MCF 10A (cell line): ENCODE measurements at regions not wholly inside any gene's neighbourhood (a gene's known extent, or its start where the extent isn't known, plus 50 kb on each side); places are given as distances from the start of the nearest gene placed in this dataset.

Experiments used
- BruUV-seq: library from RNA; stranded (reverse); fragments of 400-500 nt; replicated peaks from 2 replicates; lab custom pipeline; 2021; lab: Mats Ljungman, UMichigan
- CTCF ChIA-PET: fragments of 300-600 bp; sonication (Branson Sonifier 250); formaldehyde crosslinking; extraction: SDS; loops from one replicate; lab custom pipeline; 2021; ENCODE audit warnings: antibody characterized with exemption, inconsistent platforms; lab: Yijun Ruan, JAX
- POLR2A ChIA-PET: fragments of 300-600, 350-650 bp; sonication (Branson Sonifier 250); formaldehyde crosslinking; extraction: SDS; loops from one replicate; lab custom pipeline; 2020; ENCODE audit warnings: antibody characterized with exemption, inconsistent platforms; lab: Yijun Ruan, JAX
- DNase-seq: peaks from one replicate; pipeline ENCODE4 v3.0.0-alpha.2; 2018; ENCODE audit not compliant: unreplicated experiment
- H3K27ac Mint-ChIP-seq: one replicate; pipeline ENCODE4 v1.8.0; 2022; ENCODE audit warnings: mild to moderate bottlenecking, low read depth, mixed read lengths; ENCODE audit not compliant: unreplicated experiment
- H3K27me3 Mint-ChIP-seq: one replicate; pipeline ENCODE4 v1.8.0; 2022; ENCODE audit warnings: mixed read lengths; ENCODE audit not compliant: insufficient read depth, unreplicated experiment
- H3K36me3 Mint-ChIP-seq: one replicate; pipeline ENCODE4 v1.8.0; 2022; ENCODE audit warnings: mild to moderate bottlenecking, moderate library complexity, mixed read lengths; ENCODE audit not compliant: insufficient read depth, unreplicated experiment
- H3K4me1 Mint-ChIP-seq: one replicate; pipeline ENCODE4 v1.8.0; 2022; ENCODE audit warnings: mixed read lengths; ENCODE audit not compliant: insufficient read depth, unreplicated experiment
- H3K4me3 Mint-ChIP-seq: one replicate; pipeline ENCODE4 v1.8.0; 2022; ENCODE audit warnings: mild to moderate bottlenecking, moderate library complexity, mixed read lengths; ENCODE audit not compliant: unreplicated experiment
- H3K9me3 Mint-ChIP-seq: one replicate; pipeline ENCODE4 v1.8.0; 2022; ENCODE audit warnings: mixed read lengths; ENCODE audit not compliant: unreplicated experiment
- CTCF ChIP-seq: fragments of 200-600 bp; IDR thresholded peaks from one replicate; pipeline ENCODE4 v1.8.0; 2022; ENCODE audit warnings: antibody characterized with exemption, mild to moderate bottlenecking; ENCODE audit not compliant: unreplicated experiment
- intact Hi-C: fragments of 100-400 bp; cut with micrococcal nuclease; formaldehyde crosslinking; loops from 2 replicates; pipeline ENCODE4 v1.14.1; 2022

- CTCF ChIA-PET: no interaction called here
- H3K4me1 Mint-ChIP-seq: peaks cover 5% of the 10 kb centered on the region
- H3K27ac Mint-ChIP-seq: no peak overlapping the region
- POLR2A ChIA-PET: no interaction called here
- H3K9me3 Mint-ChIP-seq: no peaks in the 10 kb centered on the region
- no peak for TF ChIP-seq CTCF
- no peaks in the 10 kb centered on the region for H3K36me3 Mint-ChIP-seq
- no peak for DNase-seq
- peaks cover 12% of the 10 kb centered on the region for H3K27me3 Mint-ChIP-seq
- intact Hi-C loops: no loop called here
- no peak overlapping the region for H3K4me3 Mint-ChIP-seq
- BruUV-seq: no TSS peak
Observed at GRCh38 chr10:3353235-3353634, 180.7 kb upstream of the PITRM1 start.

- H3K36me3 Mint-ChIP-seq: no peaks in the 10 kb centered on the region
- TF ChIP-seq CTCF: no peak
- DNase-seq: no peak
- POLR2A ChIA-PET: no interaction called here
- H3K4me3 Mint-ChIP-seq: no peak overlapping the region
- peaks cover 5% of the 10 kb centered on the region for H3K4me1 Mint-ChIP-seq
- intact Hi-C loops: no loop called here
- BruUV-seq: no TSS peak
- H3K27me3 Mint-ChIP-seq: peaks cover 17% of the 10 kb centered on the region
- H3K27ac Mint-ChIP-seq: no peak overlapping the region
- H3K9me3 Mint-ChIP-seq: no peaks in the 10 kb centered on the region
- CTCF ChIA-PET: no interaction called here
Observed at GRCh38 chr10:3350617-3351258, 178.2 kb upstream of the PITRM1 start.

- TF ChIP-seq CTCF: no peak
- Mint-ChIP-seq H3K27me3 (peaks cover 22% of the 10 kb centered on the region), H3K9me3 (no peaks in the 10 kb centered on the region), H3K4me1 (peaks cover 5% of the 10 kb centered on the region), H3K36me3 (no peaks in the 10 kb centered on the region), H3K4me3 (no peak overlapping the region), H3K27ac (no peak overlapping the region)
- CTCF ChIA-PET: no interaction called here
- no peak for DNase-seq
- no TSS peak for BruUV-seq
- POLR2A ChIA-PET: no interaction called here
- intact Hi-C loops: no loop called here
Observed at GRCh38 chr10:3350205-3350604, 177.6 kb upstream of the PITRM1 start.

GRCh38 chr10:3348564-3348963, 176.0 kb upstream of the PITRM1 start:
- Mint-ChIP-seq H3K4me3 (no peak overlapping the region), H3K36me3 (no peaks in the 10 kb centered on the region), H3K27me3 (peaks cover 31% of the 10 kb centered on the region), H3K27ac (no peak overlapping the region), H3K9me3 (no peaks in the 10 kb centered on the region), H3K4me1 (peaks cover 5% of the 10 kb centered on the region)
- intact Hi-C loops: no loop called here
- DNase-seq: no peak
- ChIA-PET CTCF (no interaction called here), POLR2A (interaction anchor here (0.6 to 0.9 kb wide), 2 partner anchors 48 to 413 kb away, joined by 3 read pairs; no protein-coding TSS in a partner anchor)
- no TSS peak for BruUV-seq
- TF ChIP-seq CTCF: no peak
